HG03558 (cell line): ENCODE measurements at regions not wholly inside any gene's neighbourhood (a gene's known extent, or its start where the extent isn't known, plus 50 kb on each side); places are given as distances from the start of the nearest gene placed in this dataset.

Source experiments
- ATAC-seq: cut with Tn5 transposase; IDR thresholded peaks from one replicate; pipeline ENCODE4 v1.9.1; 2021; ENCODE audit warnings: moderate number of reproducible peaks; ENCODE audit not compliant: unreplicated experiment; ENCODE audit errors: extremely low read depth

DNA sequence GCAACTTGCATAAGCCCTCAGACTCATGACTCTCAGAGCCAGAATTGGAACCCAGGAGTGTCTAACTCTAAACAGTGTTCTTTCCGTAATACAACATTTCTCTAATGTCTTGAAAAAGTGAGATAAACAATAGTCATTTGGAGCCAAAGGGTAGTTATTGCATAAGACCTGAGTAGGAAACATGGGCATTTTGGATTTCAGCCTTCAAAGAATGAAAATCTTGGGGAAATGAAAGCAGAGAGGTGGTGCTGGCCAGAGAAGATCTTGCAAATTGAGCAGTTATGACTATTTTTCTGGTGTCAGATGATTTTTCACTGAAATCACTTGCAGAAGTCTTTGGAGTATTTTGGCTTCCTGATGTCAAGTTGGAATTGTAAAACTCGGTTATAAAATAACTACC lies 379.4 kb downstream of the DIPK2A start:
- ATAC-seq = no peak

GRCh38 chr3:144351773-144352365 lies 380.2 kb downstream of the DIPK2A start:
- no peak for ATAC-seq

- ATAC-seq = no peak
Observed at GRCh38 chr3:144358191-144358590, 386.6 kb downstream of the DIPK2A start.

GRCh38 chr3:144361002-144361401 lies 389.4 kb downstream of the DIPK2A start:
- no peak for ATAC-seq

GRCh38 chr3:144362126-144362525 lies 390.5 kb downstream of the DIPK2A start:
- ATAC-seq = no peak

DNA sequence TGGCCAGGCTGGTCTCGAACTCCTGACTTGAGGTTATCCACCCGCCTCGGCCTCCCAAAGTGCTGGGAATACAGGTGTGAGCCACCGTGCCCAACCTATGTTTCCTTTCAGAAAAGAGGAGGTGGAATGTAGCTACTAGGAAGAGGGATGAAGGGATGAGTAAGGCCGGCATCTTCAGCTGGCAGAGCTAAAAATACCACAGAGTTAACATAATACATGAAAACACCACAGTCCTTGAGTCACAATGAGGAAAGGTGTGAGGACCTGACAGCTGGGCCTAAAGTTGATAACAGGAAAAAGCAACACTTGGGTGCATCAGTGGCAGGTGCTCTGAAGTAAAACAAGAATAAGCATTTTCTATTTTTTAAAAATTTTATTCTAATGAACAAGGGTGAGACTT lies 392.2 kb downstream of the DIPK2A start:
- no peak for ATAC-seq

- no peak for ATAC-seq
Observed at GRCh38 chr3:144364737-144365136, 393.1 kb downstream of the DIPK2A start.

DNA sequence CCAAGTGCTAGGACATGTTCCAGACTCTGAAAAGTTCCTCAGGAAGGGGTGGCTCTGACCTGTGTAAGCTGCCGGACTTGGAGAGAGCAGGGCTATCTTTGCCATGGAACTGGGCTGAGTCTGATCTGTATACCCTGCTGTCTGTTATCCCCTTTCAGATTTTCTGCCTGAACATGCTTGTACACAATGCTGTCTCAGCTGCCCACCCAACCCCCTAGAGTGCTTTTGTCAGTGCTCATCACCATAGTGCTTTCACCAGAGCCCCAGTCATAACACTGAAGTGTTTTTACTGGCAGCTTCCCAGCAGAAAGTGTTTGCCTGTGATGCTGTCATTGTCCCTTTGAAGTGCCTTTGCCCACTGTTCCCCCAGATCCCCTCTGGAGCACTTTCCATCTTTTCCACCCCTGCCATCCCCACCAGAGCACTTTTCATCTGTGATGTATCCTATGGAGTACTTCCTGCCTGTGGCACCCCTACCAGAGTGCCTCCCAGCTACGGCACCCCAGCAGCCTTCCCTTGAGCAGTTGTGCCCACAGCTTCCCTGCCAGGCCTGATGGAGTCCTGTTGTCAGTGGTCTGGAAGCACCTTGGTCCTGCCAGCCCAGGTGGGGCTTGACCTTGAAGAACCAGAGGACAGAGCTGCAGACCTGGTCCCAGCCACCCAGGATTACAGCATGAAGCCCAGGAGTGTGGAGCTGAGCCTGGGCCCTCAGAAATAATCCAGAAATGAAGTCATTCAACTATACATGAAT lies 397.7 kb downstream of the DIPK2A start:
- ATAC-seq = no peak

- ATAC-seq = no peak
Observed at GRCh38 chr3:144375088-144375487, 403.5 kb downstream of the DIPK2A start.

GRCh38 chr3:144380849-144381248 lies 409.2 kb downstream of the DIPK2A start:
- ATAC-seq = no peak

DNA sequence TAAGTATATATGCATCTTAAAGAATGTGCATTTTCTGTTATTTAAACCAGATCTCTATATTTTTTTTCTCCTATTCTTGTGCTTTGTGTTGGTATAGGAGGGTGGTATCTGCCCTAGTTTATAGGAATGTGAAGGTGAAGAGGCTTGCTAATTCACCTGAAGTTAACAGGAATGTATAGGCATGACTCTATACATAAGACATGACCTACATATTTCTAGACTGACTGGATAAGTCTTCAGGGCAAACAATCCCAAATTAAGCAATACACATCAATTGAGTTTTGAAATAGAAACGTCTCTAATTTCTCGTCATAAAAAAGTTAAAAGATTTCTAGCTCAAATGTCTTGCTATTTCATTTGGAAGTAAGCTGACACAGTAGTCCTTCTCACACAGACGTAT lies 410.0 kb downstream of the DIPK2A start:
- ATAC-seq = no peak

DNA sequence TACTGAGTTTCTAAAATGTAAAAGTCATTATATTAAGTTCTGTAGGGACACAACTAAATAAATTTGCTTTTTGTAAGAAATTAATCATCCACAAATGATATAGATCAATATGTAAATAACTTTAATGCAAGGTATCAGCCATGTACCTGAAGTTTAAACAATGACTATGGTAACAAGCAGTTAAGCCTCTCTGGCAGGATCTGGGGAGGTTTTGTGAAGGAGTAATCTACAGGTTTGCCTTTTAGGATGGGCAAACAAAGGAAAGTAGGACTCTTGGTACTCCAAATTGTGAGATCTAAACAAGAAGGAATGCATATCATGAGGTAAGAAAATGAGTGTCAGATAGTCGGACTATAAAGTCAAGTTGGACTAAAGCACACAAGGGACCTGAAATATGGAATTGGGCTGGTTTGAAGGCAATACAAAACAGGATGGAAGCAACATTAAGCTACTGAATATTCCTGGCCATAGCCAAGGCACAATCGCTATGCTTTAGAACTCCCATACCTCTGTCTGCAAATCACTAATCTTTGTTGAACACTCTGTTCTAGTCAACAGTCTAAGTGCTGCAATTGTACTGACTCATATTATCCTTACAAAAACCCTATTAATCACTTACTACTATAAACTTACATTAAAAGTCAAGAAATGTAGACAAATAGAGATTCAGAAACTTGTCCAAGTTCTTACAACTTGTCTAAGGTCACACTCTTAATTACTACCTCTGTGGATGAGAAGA lies 412.8 kb downstream of the DIPK2A start:
- no peak for ATAC-seq

DNA sequence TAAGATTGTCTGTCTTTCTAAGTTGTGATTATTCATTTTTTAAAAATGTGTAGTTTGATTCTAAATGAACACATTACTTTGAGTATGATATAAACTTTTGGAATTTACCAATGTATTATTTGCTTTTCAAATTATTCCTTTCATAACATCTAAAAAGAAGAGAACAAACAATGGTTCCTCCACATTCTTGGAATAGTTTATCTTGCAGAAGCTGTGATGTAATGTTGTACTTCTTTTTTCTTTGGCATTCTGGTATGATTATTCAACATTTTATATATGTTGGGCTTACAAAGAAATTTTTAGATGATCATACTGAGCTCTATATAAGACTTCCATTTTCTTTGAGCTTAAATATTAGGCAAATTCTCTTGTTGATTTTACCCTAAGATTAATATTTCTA lies 419.2 kb downstream of the DIPK2A start:
- ATAC-seq = no peak

- ATAC-seq = no peak
Observed at GRCh38 chr3:144391236-144391635, 419.6 kb downstream of the DIPK2A start.

GRCh38 chr3:144394032-144394431 lies 422.4 kb downstream of the DIPK2A start:
- ATAC-seq = no peak

- ATAC-seq = no peak
Observed at GRCh38 chr3:144402430-144402829, 430.8 kb downstream of the DIPK2A start.

DNA sequence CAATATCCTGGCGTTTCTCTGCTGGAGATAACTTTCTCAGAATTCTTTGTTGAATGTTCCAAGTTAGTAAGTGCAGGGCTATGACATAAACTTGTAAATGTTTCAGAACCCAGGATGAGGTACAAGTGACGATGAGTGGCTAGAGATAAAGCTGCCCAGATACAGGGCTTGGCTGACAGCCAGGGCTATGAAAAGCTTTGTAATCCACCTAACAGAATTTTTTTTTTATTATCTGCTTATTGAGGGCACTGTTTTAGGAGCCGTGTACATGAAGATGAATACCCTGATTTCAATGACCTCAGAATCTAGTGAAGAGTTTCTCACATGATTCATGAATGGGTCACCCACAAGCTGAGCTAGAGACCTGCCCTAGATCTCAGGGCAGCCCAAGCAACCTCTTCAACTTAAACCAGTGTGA lies 431.4 kb downstream of the DIPK2A start:
- no peak for ATAC-seq

DNA sequence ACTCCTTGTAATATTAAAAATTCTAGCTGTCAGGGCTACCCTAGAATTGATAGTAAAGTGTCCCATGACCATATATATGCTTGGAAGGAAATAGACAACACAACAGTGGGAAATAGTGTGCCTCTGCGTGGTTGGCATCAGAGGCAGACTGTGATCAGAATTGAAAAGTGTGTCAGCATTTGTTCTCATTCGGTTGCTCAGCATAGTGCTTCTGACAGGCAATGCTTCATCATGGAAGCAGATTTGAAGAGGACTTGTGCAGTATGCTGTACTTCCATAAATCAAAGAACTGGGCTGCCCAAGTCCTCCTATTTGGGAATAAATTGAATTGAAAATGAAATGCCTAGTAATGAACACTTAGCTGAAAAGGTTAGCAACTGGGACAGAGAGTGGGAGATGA lies 435.7 kb downstream of the DIPK2A start:
- ATAC-seq = no peak

DNA sequence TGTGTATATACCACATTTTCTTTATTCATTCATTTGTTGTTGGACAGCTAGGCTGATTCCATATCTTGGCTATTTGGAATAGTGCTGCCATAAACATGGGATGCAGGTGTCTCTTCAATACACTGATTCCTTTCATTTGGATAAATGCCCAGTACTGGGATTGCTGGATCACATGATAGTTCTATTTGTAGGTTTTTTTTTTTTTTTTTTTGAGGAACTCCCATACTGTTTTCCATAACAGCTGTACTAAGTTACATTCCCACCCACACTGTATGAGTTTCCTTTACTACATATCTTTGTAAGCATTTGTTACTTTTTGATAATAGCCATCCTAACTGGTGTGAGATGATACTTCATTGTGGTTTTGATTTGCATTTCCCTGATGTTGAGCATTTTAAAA lies 437.7 kb downstream of the DIPK2A start:
- no peak for ATAC-seq

DNA sequence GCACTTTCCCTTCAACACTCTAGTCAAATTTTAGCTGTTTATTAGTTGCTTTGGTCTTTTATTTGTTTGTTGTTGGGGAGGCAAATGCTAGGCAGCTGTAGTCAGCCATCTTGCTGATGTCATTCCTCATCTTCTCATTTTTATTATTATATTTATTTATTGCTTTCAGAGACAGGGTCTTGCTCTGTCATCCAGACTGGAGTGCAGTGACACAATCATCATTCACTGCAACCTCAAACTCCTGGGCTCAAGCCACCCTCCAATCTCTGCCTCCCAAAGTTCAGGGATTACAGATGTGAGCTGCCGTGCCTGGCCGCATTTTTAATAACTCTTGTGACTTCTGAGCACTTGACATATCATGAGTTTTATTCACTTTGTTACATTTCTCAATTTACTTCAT lies 441.4 kb downstream of the DIPK2A start:
- no peak for ATAC-seq

DNA sequence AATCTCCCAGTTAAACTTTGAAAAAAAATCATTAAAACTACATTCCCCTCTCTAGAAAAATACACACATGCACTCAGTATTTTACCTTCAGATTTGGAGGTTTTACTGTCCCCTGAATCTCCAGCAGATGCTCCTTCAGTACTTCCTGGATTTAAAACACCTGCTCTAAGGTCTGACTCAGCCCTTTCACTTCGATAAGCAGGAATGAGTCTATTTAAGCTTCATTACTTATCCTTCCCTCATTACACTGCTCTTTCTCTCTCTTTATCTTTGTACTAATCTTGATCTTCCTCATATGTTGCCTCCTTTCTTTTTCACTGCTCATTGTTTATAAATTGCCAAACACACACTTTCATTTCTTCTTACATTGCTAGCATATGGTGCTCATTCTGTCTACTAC lies 443.9 kb downstream of the DIPK2A start:
- ATAC-seq = no peak
